ENCODE measurements at regions not wholly inside any gene's neighbourhood (a gene's known extent, or its start where the extent isn't known, plus 50 kb on each side); places are given as distances from the start of the nearest gene placed in this dataset.

GRCh38 chr1:5543235-5543634 is 449.0 kb downstream of the NPHP4 start:
- TF ChIP-seq EP300 (IDR thresholded peaks at IDR 0.05), result no peak
- TF ChIP-seq, protein P1, sequence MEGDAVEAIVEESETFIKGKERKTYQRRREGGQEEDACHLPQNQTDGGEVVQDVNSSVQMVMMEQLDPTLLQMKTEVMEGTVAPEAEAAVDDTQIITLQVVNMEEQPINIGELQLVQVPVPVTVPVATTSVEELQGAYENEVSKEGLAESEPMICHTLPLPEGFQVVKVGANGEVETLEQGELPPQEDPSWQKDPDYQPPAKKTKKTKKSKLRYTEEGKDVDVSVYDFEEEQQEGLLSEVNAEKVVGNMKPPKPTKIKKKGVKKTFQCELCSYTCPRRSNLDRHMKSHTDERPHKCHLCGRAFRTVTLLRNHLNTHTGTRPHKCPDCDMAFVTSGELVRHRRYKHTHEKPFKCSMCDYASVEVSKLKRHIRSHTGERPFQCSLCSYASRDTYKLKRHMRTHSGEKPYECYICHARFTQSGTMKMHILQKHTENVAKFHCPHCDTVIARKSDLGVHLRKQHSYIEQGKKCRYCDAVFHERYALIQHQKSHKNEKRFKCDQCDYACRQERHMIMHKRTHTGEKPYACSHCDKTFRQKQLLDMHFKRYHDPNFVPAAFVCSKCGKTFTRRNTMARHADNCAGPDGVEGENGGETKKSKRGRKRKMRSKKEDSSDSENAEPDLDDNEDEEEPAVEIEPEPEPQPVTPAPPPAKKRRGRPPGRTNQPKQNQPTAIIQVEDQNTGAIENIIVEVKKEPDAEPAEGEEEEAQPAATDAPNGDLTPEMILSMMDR (IDR thresholded peaks at IDR 0.05), result no peak
